Mucosa of rectum (tissue), 2 donors: ENCODE measurements at regions not wholly inside any gene's neighbourhood (a gene's known extent, or its start where the extent isn't known, plus 50 kb on each side); places are given as distances from the start of the nearest gene placed in this dataset.

ENCODE experiments used
- H3K27ac ChIP-seq, 2 donors: one replicate each; pipeline ENCODE4 v1.7.0; 2013; ENCODE audit warnings: inconsistent platforms in 2 of 2, low read depth in 2 of 2, low read length in 2 of 2
- H3K27me3 ChIP-seq, 2 donors: one replicate each; pipeline ENCODE4 v1.7.0; 2013; ENCODE audit warnings: low read length in 2 of 2; ENCODE audit not compliant: control insufficient read depth in 2 of 2, insufficient read depth in 2 of 2
- H3K36me3 ChIP-seq, 2 donors: one replicate each; pipeline ENCODE4 v1.7.0; 2013; ENCODE audit warnings: low read length in 2 of 2; ENCODE audit not compliant: control insufficient read depth in 2 of 2, insufficient read depth in 2 of 2
- H3K4me1 ChIP-seq, 2 donors: one replicate each; pipeline ENCODE4 v1.7.0; 2013; ENCODE audit warnings: low read length in 2 of 2, mild to moderate bottlenecking in 1 of 2; ENCODE audit not compliant: control insufficient read depth in 2 of 2, insufficient read depth in 2 of 2
- H3K4me3 ChIP-seq, 2 donors: one replicate each; pipeline ENCODE4 v1.7.0; 2013; ENCODE audit warnings: low read length in 2 of 2
- H3K9ac ChIP-seq, 2 donors: one replicate each; pipeline ENCODE4 v1.7.0; 2013; ENCODE audit warnings: low read length in 2 of 2, low read depth in 1 of 2, mild to moderate bottlenecking in 1 of 2
- H3K9me3 ChIP-seq, 2 donors: one replicate each; pipeline ENCODE4 v1.7.0; 2013; ENCODE audit warnings: low read length in 2 of 2; ENCODE audit not compliant: control insufficient read depth in 2 of 2
- donor health status: healthy.
- donor health status: Normal muscosa, but diverticular disease.

DNA sequence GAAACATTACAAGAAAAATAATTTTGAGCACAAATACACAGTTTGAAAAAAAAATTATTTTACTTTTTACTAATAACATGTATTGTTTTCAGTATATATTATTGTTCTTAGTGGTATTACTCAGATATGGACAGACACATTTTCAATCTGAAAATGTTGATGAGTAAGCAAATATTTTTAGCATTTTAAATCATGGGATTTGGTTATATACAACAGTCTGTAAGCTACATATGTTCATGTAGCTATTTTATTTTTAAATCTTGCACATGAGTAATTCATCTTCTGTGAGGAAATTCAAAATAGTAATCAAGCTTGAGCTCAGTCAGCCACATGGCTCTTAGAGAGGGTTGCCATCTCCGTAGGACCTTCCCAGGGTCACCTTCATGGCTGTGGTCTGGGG, 471.9 kb downstream of the QKI start:
- Histone ChIP-seq H3K4me3 (no peak overlapping the region), H3K27me3 (no peaks in the 10 kb centered on the region), H3K27ac (no peak overlapping the region), H3K9ac (no peak overlapping the region), H3K4me1 (no peaks in the 10 kb centered on the region), H3K36me3 (no peaks in the 10 kb centered on the region), H3K9me3 (peaks cover 0 to 2% of the 10 kb centered on the region in 2 donors)

DNA sequence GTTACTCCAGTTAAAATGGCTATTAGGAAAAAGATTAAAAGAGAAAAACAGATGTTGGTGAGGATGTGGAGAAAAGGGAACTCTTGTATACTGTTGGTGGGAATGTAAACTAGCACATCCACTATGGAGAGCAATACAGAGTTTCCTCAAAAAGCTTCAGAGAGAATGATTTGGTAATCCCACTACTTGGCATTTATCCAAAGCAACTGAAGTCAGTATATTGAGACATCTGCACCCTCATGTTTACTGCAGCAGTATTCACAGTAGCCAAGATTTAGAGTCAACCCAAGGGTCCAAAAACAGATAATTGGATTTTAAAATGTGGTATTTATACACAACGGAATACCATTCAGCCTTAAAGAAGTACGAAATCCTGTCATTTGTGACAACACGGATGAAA, 469.5 kb downstream of the QKI start:
- no peaks in the 10 kb centered on the region for H3K4me1 ChIP-seq
- H3K36me3 ChIP-seq, result no peaks in the 10 kb centered on the region
- no peak overlapping the region for H3K27ac ChIP-seq
- H3K4me3 ChIP-seq, result no peak overlapping the region
- no peaks in the 10 kb centered on the region for H3K27me3 ChIP-seq
- no peak overlapping the region for H3K9ac ChIP-seq
- H3K9me3 ChIP-seq, result peaks cover 0 to 2% of the 10 kb centered on the region in 2 donors

DNA sequence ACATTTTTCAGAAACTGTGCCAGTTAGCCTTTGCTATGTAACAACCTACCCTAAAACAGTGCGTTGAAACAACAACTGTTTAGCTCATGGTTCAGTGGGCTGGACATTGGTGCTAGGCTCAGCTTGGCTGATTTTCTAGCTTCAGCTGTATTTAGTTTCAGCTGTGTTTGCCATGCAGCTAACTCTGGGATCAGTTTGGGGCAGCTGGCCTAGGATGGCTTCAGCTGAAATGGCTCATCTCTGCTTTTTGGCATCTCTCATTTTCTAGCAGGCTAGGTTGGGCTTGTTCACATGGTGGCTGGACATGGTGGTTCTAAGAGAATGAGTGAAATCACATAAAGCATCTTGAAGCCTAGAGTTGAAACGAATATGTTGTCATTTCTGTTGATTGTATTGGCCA, 464.2 kb downstream of the QKI start:
- no peaks in the 10 kb centered on the region for H3K36me3 ChIP-seq
- H3K4me3 ChIP-seq, result no peak overlapping the region
- no peak overlapping the region for H3K27ac ChIP-seq
- no peaks in the 10 kb centered on the region for H3K4me1 ChIP-seq
- H3K9ac ChIP-seq, result no peak overlapping the region
- H3K27me3 ChIP-seq, result no peaks in the 10 kb centered on the region
- H3K9me3 ChIP-seq, result peaks cover 0 to 2% of the 10 kb centered on the region in 2 donors

DNA sequence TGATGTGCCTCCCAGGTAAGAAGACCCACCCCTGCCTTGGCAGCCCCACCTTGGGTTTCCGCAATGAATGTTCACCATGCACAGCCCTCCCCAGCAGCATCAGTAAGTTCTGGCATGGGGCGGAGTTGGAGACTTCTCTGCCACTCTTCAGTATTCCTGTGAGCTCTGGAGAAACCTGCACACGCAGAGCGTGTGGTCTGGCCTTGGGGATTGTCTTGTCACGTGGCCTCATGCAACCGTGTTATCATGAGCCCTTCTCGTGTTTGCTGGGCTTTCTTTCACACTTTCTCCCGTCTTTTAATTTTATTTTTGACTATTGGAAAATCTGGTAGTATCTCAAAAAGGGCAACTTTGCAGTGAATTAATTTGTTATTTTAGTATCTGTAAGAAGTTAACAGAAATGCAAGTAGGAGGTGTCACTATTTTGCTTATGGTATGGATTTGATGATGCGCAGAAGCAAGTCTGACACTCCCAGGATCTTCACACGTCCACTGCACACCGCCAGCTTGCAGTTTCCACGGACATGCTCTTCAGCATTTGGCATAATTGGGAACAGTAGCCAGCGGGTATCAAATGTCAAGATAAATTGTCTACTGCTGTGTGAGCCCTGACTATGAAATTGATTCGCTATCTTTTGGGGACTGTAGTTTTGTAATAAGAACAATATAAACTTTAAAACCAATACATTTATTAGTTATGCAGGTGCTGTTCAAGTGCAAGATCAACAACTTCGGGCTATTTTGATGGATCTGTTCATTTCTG, 463.5 kb downstream of the QKI start:
- no peaks in the 10 kb centered on the region for H3K27me3 ChIP-seq
- H3K27ac ChIP-seq, result no peak overlapping the region
- no peaks in the 10 kb centered on the region for H3K36me3 ChIP-seq
- no peak overlapping the region for H3K9ac ChIP-seq
- H3K4me3 ChIP-seq, result no peak overlapping the region
- H3K4me1 ChIP-seq, result no peaks in the 10 kb centered on the region
- H3K9me3 ChIP-seq, result peaks cover 0 to 2% of the 10 kb centered on the region in 2 donors

DNA sequence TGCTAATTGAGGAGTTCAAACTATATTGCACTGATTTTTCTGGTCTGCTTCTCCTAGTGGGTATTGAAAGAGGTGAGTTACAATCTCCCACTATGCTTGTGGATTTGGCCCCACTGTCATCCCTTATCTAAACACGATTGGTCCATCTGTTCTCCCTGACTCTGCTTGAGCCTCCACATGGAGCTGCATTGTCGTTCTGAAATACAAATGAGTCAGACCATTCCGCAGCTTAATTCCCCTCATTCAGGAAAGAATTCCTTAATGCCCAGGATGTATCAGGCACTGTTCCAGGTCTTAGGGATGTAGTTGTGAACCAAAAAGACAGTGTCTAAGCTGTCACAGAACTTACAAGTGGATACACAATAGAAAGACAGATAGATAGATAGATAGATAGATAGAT, 461.9 kb downstream of the QKI start:
- Histone ChIP-seq H3K4me1 (no peaks in the 10 kb centered on the region), H3K27ac (no peak overlapping the region), H3K9me3 (no peaks in the 10 kb centered on the region), H3K4me3 (no peak overlapping the region), H3K9ac (no peak overlapping the region), H3K27me3 (no peaks in the 10 kb centered on the region), H3K36me3 (no peaks in the 10 kb centered on the region)

DNA sequence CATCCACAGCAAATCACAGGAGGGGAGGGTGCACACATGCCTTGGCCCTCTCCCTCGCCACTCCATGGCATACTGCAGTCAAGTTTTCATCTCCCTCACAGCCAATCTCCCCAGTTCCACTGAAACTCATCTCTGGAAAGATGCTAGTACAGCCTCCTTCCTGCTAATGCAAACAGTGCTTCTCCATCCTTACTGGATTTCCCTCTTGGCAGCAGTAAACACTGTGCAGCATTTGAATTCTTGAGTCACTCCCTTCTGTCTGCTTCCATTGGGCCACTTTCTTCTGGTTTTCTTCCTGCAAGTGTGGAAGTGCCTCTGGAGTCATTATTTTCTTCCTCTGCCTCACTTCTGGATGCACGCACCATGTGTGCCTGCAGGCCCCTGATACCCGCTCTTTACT, 460.3 kb downstream of the QKI start:
- H3K4me3 ChIP-seq, result no peak overlapping the region
- H3K27ac ChIP-seq, result no peak overlapping the region
- no peaks in the 10 kb centered on the region for H3K4me1 ChIP-seq
- no peaks in the 10 kb centered on the region for H3K27me3 ChIP-seq
- H3K36me3 ChIP-seq, result no peaks in the 10 kb centered on the region
- H3K9ac ChIP-seq, result no peak overlapping the region
- H3K9me3 ChIP-seq, result peaks cover 0 to 4% of the 10 kb centered on the region in 2 donors

DNA sequence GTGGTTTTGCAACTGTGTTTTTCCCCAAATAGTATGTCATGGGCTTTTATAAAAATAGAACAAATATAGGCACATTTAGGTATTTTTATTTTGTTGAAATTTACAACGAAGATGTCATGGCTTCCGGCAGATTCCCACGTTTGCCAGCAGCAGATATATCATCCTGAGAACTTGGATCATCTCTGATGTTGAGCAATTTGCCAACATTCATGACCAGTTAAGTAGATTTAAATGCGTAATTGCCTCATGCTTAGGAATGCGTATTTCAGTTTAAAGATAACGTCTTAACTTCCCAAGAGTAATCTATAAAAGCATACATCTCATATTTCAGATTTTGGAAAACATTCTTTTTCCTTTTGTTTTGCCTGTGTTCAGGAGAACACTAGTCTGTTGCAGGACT, 457.8 kb downstream of the QKI start:
- Histone ChIP-seq H3K27ac (no peak overlapping the region), H3K9me3 (peaks cover 0 to 4% of the 10 kb centered on the region in 2 donors), H3K9ac (no peak overlapping the region), H3K27me3 (peaks cover 0 to 2% of the 10 kb centered on the region in 2 donors), H3K4me1 (no peaks in the 10 kb centered on the region), H3K36me3 (no peaks in the 10 kb centered on the region), H3K4me3 (no peak overlapping the region)

DNA sequence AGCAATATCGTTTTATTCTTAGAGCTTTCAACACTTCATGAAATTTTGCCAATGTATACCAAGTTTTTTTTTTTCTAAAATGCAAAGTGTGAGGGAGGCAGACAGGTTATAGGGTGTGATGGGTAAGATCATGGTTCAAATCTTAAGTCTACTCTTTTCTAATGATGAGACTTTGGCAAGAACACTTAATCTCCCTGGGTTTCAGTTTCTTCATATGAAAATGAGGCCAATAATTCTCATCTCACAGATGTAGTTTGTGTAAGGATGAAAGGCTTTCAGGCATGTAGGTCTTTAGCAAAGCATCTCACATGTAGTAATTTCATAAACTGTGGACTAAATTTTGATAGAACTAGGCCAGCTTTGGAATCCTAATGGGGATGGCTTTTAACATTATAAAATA, 457.1 kb downstream of the QKI start:
- no peak overlapping the region for H3K9ac ChIP-seq
- no peak overlapping the region for H3K4me3 ChIP-seq
- H3K4me1 ChIP-seq, result no peaks in the 10 kb centered on the region
- peaks cover 0 to 4% of the 10 kb centered on the region in 2 donors for H3K9me3 ChIP-seq
- no peak overlapping the region for H3K27ac ChIP-seq
- H3K27me3 ChIP-seq, result peaks cover 0 to 2% of the 10 kb centered on the region in 2 donors
- H3K36me3 ChIP-seq, result no peaks in the 10 kb centered on the region

DNA sequence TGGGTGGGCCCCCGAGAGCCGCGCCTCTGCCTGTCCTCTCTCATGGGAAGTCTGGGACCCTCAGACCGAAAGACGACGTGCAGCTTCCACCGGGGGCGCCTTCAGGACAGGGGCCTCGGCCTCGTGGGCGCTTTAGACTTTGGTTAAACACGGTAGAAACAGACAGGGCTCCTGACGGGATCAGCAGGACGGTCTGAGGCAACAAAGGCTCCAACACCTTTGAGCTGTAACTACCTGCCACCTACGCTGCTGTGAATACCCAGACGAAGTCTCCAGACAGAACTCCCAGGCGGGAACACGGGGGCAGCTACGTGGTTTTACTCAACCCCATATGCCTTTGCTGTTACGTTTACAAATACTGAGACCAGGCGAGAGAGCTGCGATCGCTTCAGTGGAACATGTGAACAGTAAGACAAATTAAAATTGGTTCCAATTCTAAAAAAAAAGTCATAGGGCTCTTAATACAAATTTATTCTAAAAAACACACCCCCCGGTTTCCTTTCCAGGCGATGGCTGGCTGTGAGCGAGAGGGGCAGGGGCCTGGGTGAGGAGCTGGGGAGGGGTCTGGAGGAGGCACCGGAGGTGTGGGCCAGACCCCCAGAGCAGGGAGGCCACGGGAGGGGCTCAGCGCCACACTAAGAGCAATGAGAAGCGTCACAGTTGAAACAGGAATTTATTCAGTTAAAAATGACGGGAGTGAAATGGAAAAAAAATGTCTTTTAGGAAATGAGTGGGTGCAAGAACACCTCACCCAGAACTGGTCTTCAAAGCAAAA, 453.2 kb downstream of the QKI start:
- Histone ChIP-seq H3K9me3 (peaks cover 0 to 4% of the 10 kb centered on the region in 2 donors), H3K27ac (no peak overlapping the region), H3K36me3 (no peaks in the 10 kb centered on the region), H3K4me3 (no peak overlapping the region), H3K9ac (no peak overlapping the region), H3K27me3 (peaks cover 0 to 2% of the 10 kb centered on the region in 2 donors), H3K4me1 (no peaks in the 10 kb centered on the region)

DNA sequence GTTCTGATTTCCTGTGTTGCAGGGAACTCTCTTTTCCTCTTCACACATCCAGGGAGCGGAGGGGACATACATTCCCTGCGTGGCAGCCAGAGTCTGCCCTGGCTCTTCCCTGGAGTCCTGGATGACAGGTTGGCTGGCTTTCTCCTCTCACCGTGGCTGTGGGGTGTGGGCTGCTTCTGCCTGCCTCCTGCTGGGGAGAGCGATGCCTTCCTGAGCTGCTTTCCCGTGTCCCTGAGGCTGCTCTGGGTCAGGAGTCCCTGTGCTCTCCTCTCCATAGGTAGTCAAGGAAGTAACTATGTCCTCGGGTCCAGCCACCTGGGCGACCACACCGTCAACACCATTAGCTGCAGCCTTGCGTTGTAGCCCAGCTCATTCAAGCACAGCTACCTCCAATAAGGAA, 451.7 kb downstream of the QKI start:
- Histone ChIP-seq H3K36me3 (no peaks in the 10 kb centered on the region), H3K9me3 (peaks cover 0 to 6% of the 10 kb centered on the region in 2 donors), H3K9ac (no peak overlapping the region), H3K27ac (no peak overlapping the region), H3K4me3 (no peak overlapping the region), H3K4me1 (no peaks in the 10 kb centered on the region), H3K27me3 (peaks cover 0 to 2% of the 10 kb centered on the region in 2 donors)
